ENCODE measurements at regions not wholly inside any gene's neighbourhood (a gene's known extent, or its start where the extent isn't known, plus 50 kb on each side); places are given as distances from the start of the nearest gene placed in this dataset.

DNA sequence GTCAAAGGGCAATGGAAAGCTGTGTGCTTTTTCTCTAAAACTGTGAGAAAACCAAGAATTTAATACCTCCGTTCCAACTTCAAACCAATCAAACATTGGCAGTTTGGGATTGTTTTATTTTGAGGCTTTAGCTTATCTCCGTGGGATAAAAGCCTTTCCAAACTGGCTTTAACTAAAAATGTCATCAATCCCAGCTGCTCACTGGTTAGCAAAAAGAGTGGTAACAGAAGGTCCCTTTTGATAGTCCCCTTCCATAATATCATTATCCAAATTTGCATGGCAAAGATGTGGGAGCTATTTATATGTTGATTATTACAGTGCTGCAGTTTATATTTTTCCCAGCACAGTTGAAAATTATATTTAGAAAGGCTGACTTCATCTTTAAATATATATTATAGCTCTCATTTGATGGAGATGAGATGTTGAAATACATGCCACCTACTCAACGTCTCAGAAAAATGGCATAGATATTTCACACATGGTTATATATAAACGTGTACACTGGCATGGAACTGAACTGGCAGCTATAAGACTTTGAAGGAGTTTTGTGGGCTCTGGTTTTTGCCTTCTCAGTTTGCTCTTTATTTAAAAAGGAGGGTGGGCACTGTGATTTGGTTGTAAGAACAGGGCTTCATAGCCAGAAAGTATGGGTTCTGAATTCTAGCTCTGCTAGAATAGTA lies 707.1 kb upstream of the SLIT2 start:
- Histone ChIP-seq H3K27ac (no peak overlapping the region), H3K9me3 (no peaks in the 10 kb centered on the region), H3K27me3 (no peaks in the 10 kb centered on the region), H3K36me3 (no peaks in the 10 kb centered on the region), H3K4me3 (no peak overlapping the region), H3K4me1 (peaks cover 0 to 10% (median 0%) of the 10 kb centered on the region in 12 donors)
- 53 to 60% (median 55%) methylated on average over 4 of the region's 4 CpGs for WGBS, 4 donors
- DNase-seq (no peak), ATAC-seq (no peak)
- intact Hi-C loops (cut with DNase I): no loop called here
- no peak for TF ChIP-seq POLR2A (IDR thresholded peaks at IDR 0.05)
- TF ChIP-seq, protein P1, sequence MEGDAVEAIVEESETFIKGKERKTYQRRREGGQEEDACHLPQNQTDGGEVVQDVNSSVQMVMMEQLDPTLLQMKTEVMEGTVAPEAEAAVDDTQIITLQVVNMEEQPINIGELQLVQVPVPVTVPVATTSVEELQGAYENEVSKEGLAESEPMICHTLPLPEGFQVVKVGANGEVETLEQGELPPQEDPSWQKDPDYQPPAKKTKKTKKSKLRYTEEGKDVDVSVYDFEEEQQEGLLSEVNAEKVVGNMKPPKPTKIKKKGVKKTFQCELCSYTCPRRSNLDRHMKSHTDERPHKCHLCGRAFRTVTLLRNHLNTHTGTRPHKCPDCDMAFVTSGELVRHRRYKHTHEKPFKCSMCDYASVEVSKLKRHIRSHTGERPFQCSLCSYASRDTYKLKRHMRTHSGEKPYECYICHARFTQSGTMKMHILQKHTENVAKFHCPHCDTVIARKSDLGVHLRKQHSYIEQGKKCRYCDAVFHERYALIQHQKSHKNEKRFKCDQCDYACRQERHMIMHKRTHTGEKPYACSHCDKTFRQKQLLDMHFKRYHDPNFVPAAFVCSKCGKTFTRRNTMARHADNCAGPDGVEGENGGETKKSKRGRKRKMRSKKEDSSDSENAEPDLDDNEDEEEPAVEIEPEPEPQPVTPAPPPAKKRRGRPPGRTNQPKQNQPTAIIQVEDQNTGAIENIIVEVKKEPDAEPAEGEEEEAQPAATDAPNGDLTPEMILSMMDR (IDR thresholded peaks at IDR 0.05): no peak

GRCh38 chr4:19540859-19541540 lies 710.7 kb upstream of the SLIT2 start:
- WGBS, 4 donors: 74 to 80% (median 77%) methylated on average over 6 of the region's 6 CpGs

DNA sequence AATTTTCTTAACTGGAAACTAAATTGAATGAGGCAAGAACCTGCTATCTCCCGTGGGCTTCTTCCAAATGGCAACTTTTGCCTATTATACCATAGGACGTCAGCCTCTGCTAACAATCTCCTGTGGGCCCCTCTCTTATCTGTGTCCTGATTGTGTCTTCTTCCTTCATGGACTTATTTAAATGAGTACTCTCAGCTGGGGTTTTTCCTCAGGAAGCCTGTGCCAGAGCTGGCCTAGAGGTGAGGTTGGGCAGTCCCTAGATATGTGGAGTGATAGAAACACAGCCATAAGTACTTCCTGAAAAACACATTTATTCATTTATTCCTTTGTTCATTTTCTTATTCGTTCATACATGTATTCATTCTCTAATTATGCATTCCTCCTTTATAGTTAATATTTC lies 712.5 kb upstream of the SLIT2 start:
- ATAC-seq (no peak), DNase-seq (no peak)
- intact Hi-C loops (cut with DNase I): no loop called here
- peaks cover 0 to 5% (median 0%) of the 10 kb centered on the region in 12 donors for H3K4me1 ChIP-seq
- 37 to 56% (median 49%) methylated on average over 3 of the region's 3 CpGs for WGBS, 4 donors
- no peak overlapping the region for H3K4me3 ChIP-seq
- H3K27ac ChIP-seq: no peak overlapping the region
- H3K9me3 ChIP-seq: no peaks in the 10 kb centered on the region
- TF ChIP-seq POLR2A (IDR thresholded peaks at IDR 0.05): no peak
- TF ChIP-seq, protein P1 (IDR thresholded peaks at IDR 0.05): no peak
- H3K27me3 ChIP-seq: no peaks in the 10 kb centered on the region
- no peaks in the 10 kb centered on the region for H3K36me3 ChIP-seq

More at GRCh38 chr4:19540859-19541540, 710.7 kb upstream of the SLIT2 start:
- no peak overlapping the region for H3K4me3 ChIP-seq
- peaks cover 0 to 10% (median 0%) of the 10 kb centered on the region in 12 donors for H3K4me1 ChIP-seq
- ATAC-seq: no peak
- intact Hi-C loops (cut with DNase I): no loop called here
- no peaks in the 10 kb centered on the region for H3K36me3 ChIP-seq
- H3K27ac ChIP-seq: no peak overlapping the region
- no peak for DNase-seq
- no peaks in the 10 kb centered on the region for H3K9me3 ChIP-seq
- no peaks in the 10 kb centered on the region for H3K27me3 ChIP-seq
- TF ChIP-seq POLR2A (IDR thresholded peaks at IDR 0.05): no peak
- TF ChIP-seq, protein P1 (IDR thresholded peaks at IDR 0.05): no peak

DNA sequence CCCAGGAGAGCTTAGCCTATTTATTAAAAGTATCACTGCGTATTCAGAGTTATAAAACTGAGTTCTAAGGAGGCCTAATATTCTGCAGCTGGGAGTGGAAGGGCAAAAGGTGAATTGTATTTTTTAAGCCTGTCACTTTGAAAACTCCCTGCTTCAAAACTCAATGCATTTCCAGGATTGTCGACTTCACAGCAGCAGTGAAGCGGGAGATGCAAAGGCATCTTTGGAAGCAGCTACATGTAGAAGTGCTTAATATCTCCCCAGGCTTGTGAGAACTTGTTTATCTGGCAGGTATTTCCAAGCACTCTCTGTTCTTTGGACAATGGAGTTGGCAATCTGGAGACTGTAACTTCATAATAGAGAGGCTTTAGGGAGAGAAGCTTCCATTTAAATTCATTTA lies 717.5 kb upstream of the SLIT2 start:
- H3K9me3 ChIP-seq: peaks cover 0 to 4% (median 0%) of the 10 kb centered on the region in 12 donors
- 80 to 88% (median 85%) methylated on average over 3 of the region's 3 CpGs for WGBS, 4 donors
- H3K27ac ChIP-seq: no peak overlapping the region
- H3K4me3 ChIP-seq: no peak overlapping the region
- H3K4me1 ChIP-seq: no peaks in the 10 kb centered on the region
- no peaks in the 10 kb centered on the region for H3K27me3 ChIP-seq
- no peaks in the 10 kb centered on the region for H3K36me3 ChIP-seq
- DNase-seq (no peak), ATAC-seq (no peak)
- intact Hi-C loops (cut with DNase I): no loop called here
- TF ChIP-seq, protein P1 (IDR thresholded peaks at IDR 0.05): no peak
- TF ChIP-seq POLR2A (IDR thresholded peaks at IDR 0.05): no peak

Data from heart left ventricle (tissue), 16 donors.